ENCODE measurements at regions not wholly inside any gene's neighbourhood (a gene's known extent, or its start where the extent isn't known, plus 50 kb on each side); places are given as distances from the start of the nearest gene placed in this dataset.

DNA sequence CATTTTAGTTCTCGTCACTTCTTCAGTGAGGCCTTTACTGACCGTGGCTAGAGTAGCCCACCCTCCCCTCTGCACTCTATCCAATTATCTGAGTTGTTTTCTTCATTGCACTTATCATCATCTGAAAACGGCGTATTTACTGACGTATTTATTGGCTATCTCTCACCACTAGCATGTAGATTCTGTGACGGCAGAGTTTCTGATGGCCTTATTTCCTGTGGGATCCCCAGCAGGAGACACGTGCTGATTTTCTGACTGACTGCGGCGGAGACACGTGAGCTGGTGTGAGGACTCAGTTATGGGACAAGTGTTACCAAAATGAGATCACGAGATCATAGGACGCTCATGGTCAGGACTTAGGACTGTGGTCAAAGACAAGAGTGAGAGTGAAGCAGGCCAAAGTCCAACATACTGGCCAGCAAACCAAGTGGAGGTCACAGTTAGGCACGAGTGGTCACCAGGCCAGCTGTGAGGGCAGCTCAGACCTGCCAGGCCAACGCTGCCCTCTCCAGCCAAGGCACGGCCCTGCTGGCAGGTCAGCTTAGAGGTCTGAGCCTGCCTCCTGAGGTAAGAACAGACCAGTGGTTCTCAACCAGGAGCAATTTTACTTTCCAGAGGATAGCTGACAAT is 50.6 kb upstream of the BNIP2 start:
- intact Hi-C loops (cut with DNase I): no loop called here
- Histone ChIP-seq H3K36me3 (no peaks in the 10 kb centered on the region), H3K27me3 (no peaks in the 10 kb centered on the region), H3K27ac (peak overlapping the region; percentile 67 to 97 (median 94)), H3K4me3 (no peak overlapping the region), H3K9me3 (no peaks in the 10 kb centered on the region), H3K4me1 (peaks cover 0 to 31% (median 15%) of the 10 kb centered on the region in 4 donors)
- 23% methylated on average over 15 of the region's 15 CpGs for WGBS (ENCODE audit: insufficient coverage, low coverage, low lambda C conversion rate, missing lambda C conversion rate)
- peak; percentile 82 to 91 (median 87) for ATAC-seq
- DNase-seq: peak; percentile 88 to 95 (median 95)
- no peak for TF ChIP-seq POLR2A (IDR thresholded peaks at IDR 0.05)
- TF ChIP-seq, protein P1, sequence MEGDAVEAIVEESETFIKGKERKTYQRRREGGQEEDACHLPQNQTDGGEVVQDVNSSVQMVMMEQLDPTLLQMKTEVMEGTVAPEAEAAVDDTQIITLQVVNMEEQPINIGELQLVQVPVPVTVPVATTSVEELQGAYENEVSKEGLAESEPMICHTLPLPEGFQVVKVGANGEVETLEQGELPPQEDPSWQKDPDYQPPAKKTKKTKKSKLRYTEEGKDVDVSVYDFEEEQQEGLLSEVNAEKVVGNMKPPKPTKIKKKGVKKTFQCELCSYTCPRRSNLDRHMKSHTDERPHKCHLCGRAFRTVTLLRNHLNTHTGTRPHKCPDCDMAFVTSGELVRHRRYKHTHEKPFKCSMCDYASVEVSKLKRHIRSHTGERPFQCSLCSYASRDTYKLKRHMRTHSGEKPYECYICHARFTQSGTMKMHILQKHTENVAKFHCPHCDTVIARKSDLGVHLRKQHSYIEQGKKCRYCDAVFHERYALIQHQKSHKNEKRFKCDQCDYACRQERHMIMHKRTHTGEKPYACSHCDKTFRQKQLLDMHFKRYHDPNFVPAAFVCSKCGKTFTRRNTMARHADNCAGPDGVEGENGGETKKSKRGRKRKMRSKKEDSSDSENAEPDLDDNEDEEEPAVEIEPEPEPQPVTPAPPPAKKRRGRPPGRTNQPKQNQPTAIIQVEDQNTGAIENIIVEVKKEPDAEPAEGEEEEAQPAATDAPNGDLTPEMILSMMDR (IDR thresholded peaks at IDR 0.05): peak; percentile 20 to 47 (median 36)

Measured in right lobe of liver (tissue), 6 donors.